SK-N-SH treated with all-trans-retinoic acid at 6 μM for 48 hours (cell line): ENCODE measurements at regions not wholly inside any gene's neighbourhood (a gene's known extent, or its start where the extent isn't known, plus 50 kb on each side); places are given as distances from the start of the nearest gene placed in this dataset.

Experiments
- PATZ1 ChIP-seq: fragments of 250-450 bp; sonication (Bioruptor Pico); IDR thresholded peaks from 2 replicates; pipeline ENCODE4 v1.8.0; 2020; ENCODE audit warnings: mild to moderate bottlenecking, moderate library complexity, borderline replicate concordance
- TCF4 ChIP-seq: fragments of 250-450 bp; sonication (Bioruptor Pico); IDR thresholded peaks from 2 replicates; pipeline ENCODE4 v1.8.0; 2021; ENCODE audit warnings: mild to moderate bottlenecking, moderate library complexity, borderline replicate concordance

GRCh38 chr15:46526726-46527110 is 891.9 kb downstream of the SQOR start:
- TF ChIP-seq PATZ1 (CRISPR knock-in tag) (no peak), TCF4 (CRISPR knock-in tag) (no peak)
